SU-DHL-6 (cell line): ENCODE measurements at regions not wholly inside any gene's neighbourhood (a gene's known extent, or its start where the extent isn't known, plus 50 kb on each side); places are given as distances from the start of the nearest gene placed in this dataset.
"Not testable (repeated sequence)": the region's sequence is repeated elsewhere in the genome, so short reads cannot be mapped to it uniquely, and the experiment has no call there.

Experiments
- H2AFZ ChIP-seq: fragments of 200-600 bp; sonication (generic); 2 replicates; pipeline ENCODE4 v1.6.1; 2014; ENCODE audit warnings: low read depth, mild to moderate bottlenecking, moderate library complexity, mixed read lengths, antibody characterized with exemption, low read length; ENCODE audit not compliant: severe bottlenecking
- H3F3A ChIP-seq: fragments of 200-600 bp; shearing (Covaris generic); 2 replicates; pipeline ENCODE4 v1.6.0; 2016; ENCODE audit warnings: antibody characterized with exemption, mild to moderate bottlenecking; ENCODE audit not compliant: insufficient read depth
- H3K27ac ChIP-seq: fragments of 200-600 bp; sonication (generic); 2 replicates; pipeline ENCODE4 v1.5.1; 2016; ENCODE audit warnings: low read depth, mild to moderate bottlenecking, low read length, moderate library complexity, mixed read lengths
- H3K27me3 ChIP-seq: fragments of 200-600 bp; sonication (generic), shearing (Covaris generic); 2 replicates; pipeline ENCODE4 v1.6.0; 2014; ENCODE audit warnings: mild to moderate bottlenecking, low read length
- H3K36me3 ChIP-seq: fragments of 200-600 bp; sonication (generic); 2 replicates; pipeline ENCODE4 v1.6.1; 2014; ENCODE audit warnings: mild to moderate bottlenecking, low read length, mixed read lengths
- H3K4me2 ChIP-seq: fragments of 300-600, 200-600 bp; shearing (Covaris generic), sonication (generic); 2 replicates; pipeline ENCODE4 v1.6.0; 2014; ENCODE audit warnings: low read length, low read depth, mild to moderate bottlenecking; ENCODE audit not compliant: poor library complexity, severe bottlenecking
- H3K4me3 ChIP-seq: fragments of 200-600 bp; sonication (generic); 2 replicates; pipeline ENCODE4 v1.5.1; 2014; ENCODE audit warnings: antibody characterized with exemption, low read length, mild to moderate bottlenecking, mixed read lengths; ENCODE audit not compliant: insufficient read depth, poor library complexity, severe bottlenecking
- H3K79me2 ChIP-seq: fragments of 200-600 bp; sonication (generic); 2 replicates; pipeline ENCODE4 v1.6.1; 2014; ENCODE audit warnings: mild to moderate bottlenecking, low read length, moderate library complexity; ENCODE audit not compliant: insufficient read depth
- H3K9ac ChIP-seq: fragments of 200-600 bp; sonication (generic); 2 replicates; pipeline ENCODE4 v1.7.0; 2014; ENCODE audit warnings: mild to moderate bottlenecking, low read length
- H3K9me2 ChIP-seq: fragments of 200-600 bp; sonication (generic); replicated peaks from 2 replicates; pipeline ENCODE4 v1.6.1; 2014; ENCODE audit warnings: low read length; ENCODE audit not compliant: insufficient read depth
- H3K9me3 ChIP-seq: fragments of 200-600 bp; sonication (generic); 2 replicates; pipeline ENCODE4 v1.6.1; 2014; ENCODE audit warnings: low read length, mixed read lengths; ENCODE audit not compliant: insufficient read depth
- H4K20me1 ChIP-seq: fragments of 200-600 bp; sonication (generic); 2 replicates; pipeline ENCODE4 v1.6.1; 2014; ENCODE audit warnings: low read depth, mild to moderate bottlenecking, antibody characterized with exemption, low read length, moderate library complexity, mixed read lengths
- CTCF ChIP-seq: fragments of 200-600 bp; sonication (generic); IDR thresholded peaks from one replicate; pipeline ENCODE4 v1.5.1; 2017; ENCODE audit warnings: antibody characterized with exemption, mild to moderate bottlenecking, low read length, moderate library complexity; ENCODE audit not compliant: insufficient read depth, poor library complexity, severe bottlenecking
- EZH2phosphoT487 ChIP-seq: fragments of 200-600 bp; sonication (generic), shearing (Covaris generic); conservative IDR thresholded peaks from 2 replicates; pipeline ENCODE4 v1.6.1; 2018; ENCODE audit warnings: mild to moderate bottlenecking, antibody characterized with exemption, low read length, moderate library complexity, mixed read lengths

- Histone ChIP-seq H3K4me3 (no peak overlapping the region), H3K4me2 (no peak overlapping the region), H2AFZ (no peak overlapping the region), H3K27ac (no peak overlapping the region), H3K79me2 (no peaks in the 10 kb centered on the region), H3K27me3 (no peaks in the 10 kb centered on the region), H3F3A (no peaks in the 10 kb centered on the region), H3K9ac (no peak overlapping the region), H3K9me2 (no peaks in the 10 kb centered on the region), H4K20me1 (no peaks in the 10 kb centered on the region), H3K9me3 (no peaks in the 10 kb centered on the region), H3K36me3 (no peaks in the 10 kb centered on the region)
- TF ChIP-seq CTCF: no peak
- no peak for TF ChIP-seq EZH2phosphoT487
Observed at GRCh38 chr12:9341260-9341585, 133.0 kb upstream of the PZP start.

DNA sequence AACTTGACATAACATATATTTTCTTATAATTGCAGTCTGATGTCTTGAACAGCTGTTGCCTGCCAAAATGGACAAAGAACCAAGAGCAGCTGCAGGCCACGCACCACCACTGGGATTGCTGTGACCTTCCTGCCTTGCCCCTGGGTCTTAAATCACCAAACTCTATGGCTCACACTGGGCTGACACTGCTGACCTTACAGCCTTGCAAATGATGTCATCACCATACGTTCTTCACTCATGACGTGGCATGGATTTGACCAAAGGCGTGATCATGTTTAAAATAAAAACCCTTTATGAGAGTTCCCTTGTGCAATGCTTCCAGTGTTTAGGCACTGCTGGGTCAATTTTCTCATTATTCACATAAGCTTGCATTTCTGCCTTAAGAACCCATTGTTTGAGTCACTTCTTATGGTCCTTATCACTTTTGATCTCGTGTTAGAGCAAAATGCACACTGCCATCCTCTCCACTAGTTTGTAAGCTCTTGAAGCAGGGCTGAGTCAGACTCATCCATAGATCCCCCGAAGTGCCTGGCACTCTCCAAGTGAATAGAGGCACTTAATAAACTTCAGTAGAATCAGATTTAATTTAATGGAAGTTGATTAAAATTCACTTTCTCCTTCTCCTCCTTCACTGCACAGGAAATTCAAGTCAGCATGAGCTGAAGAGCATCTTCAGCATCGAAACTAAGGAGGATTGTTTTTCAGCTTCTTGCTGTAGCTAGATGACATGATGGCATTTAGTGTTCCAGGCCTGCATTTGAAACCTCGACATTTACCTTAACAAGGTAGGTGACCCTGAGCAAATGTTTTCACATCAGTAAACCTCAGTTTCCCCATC, 132.4 kb upstream of the PZP start:
- H3K27me3 ChIP-seq: no peaks in the 10 kb centered on the region
- no peak overlapping the region for H3K4me3 ChIP-seq
- no peaks in the 10 kb centered on the region for H3K9me2 ChIP-seq
- no peaks in the 10 kb centered on the region for H4K20me1 ChIP-seq
- no peak overlapping the region for H3K9ac ChIP-seq
- no peak overlapping the region for H3K4me2 ChIP-seq
- no peak overlapping the region for H3K27ac ChIP-seq
- H2AFZ ChIP-seq: no peak overlapping the region
- no peaks in the 10 kb centered on the region for H3K79me2 ChIP-seq
- H3K9me3 ChIP-seq: no peaks in the 10 kb centered on the region
- no peaks in the 10 kb centered on the region for H3K36me3 ChIP-seq
- H3F3A ChIP-seq: no peaks in the 10 kb centered on the region
- no peak for TF ChIP-seq CTCF
- no peak for TF ChIP-seq EZH2phosphoT487

GRCh38 chr12:9337656-9338055, 129.5 kb upstream of the PZP start:
- Histone ChIP-seq H3K27ac (no peak overlapping the region), H3K4me2 (no peak overlapping the region), H4K20me1 (no peaks in the 10 kb centered on the region), H3K79me2 (no peaks in the 10 kb centered on the region), H3K27me3 (no peaks in the 10 kb centered on the region), H3K9ac (no peak overlapping the region), H3K9me3 (no peaks in the 10 kb centered on the region), H3K9me2 (no peaks in the 10 kb centered on the region), H3K4me3 (no peak overlapping the region), H3F3A (no peaks in the 10 kb centered on the region), H3K36me3 (no peaks in the 10 kb centered on the region), H2AFZ (no peak overlapping the region)
- TF ChIP-seq EZH2phosphoT487: no peak
- TF ChIP-seq CTCF: no peak

DNA sequence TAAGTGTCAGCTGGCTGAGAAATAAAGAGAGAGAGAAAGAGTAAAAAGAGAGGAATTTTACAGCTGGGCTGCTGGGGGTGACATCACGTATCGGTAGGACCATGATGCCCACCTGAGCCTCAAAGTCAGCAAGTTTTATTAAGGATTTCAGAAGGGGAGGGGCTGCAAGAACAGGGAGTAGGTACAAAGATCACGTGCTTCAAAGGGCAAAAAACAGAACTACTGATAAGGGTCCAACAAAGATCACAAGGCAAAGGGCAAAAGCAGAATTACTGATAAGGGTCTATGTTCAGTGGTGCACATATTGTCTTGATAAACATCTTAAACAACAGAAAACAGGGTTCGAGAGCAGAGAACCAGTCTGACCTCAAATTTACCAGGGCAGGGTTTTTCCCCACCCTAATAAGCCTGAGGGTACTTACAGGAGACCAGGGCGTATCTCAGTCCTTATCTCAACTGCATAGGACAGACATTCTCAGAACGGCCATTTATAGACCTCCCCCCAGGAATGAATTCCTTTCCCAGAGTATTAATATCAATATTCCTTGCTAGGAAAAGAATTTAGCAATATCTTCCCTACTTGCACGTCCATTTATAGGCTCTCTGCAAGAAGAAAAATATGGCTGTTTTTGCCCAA, 128.3 kb upstream of the PZP start:
- not testable (repeated sequence) for H4K20me1 ChIP-seq, H3K79me2 ChIP-seq, H3K4me3 ChIP-seq, H2AFZ ChIP-seq, H3K27me3 ChIP-seq, H3K36me3 ChIP-seq, H3F3A ChIP-seq, H3K9ac ChIP-seq, H3K9me2 ChIP-seq, H3K9me3 ChIP-seq, H3K27ac ChIP-seq, H3K4me2 ChIP-seq
